ENCODE measurements at regions not wholly inside any gene's neighbourhood (a gene's known extent, or its start where the extent isn't known, plus 50 kb on each side); places are given as distances from the start of the nearest gene placed in this dataset.
"Not testable (repeated sequence)": the region's sequence is repeated elsewhere in the genome, so short reads cannot be mapped to it uniquely, and the experiment has no call there.

- not testable (repeated sequence) for TF ChIP-seq POLR2AphosphoS5 (IDR thresholded peaks at IDR 0.05); POLR2A (IDR thresholded peaks at IDR 0.05); EP300 (IDR thresholded peaks at IDR 0.05; ENCODE audit: low read depth)
- TF ChIP-seq, protein P1, sequence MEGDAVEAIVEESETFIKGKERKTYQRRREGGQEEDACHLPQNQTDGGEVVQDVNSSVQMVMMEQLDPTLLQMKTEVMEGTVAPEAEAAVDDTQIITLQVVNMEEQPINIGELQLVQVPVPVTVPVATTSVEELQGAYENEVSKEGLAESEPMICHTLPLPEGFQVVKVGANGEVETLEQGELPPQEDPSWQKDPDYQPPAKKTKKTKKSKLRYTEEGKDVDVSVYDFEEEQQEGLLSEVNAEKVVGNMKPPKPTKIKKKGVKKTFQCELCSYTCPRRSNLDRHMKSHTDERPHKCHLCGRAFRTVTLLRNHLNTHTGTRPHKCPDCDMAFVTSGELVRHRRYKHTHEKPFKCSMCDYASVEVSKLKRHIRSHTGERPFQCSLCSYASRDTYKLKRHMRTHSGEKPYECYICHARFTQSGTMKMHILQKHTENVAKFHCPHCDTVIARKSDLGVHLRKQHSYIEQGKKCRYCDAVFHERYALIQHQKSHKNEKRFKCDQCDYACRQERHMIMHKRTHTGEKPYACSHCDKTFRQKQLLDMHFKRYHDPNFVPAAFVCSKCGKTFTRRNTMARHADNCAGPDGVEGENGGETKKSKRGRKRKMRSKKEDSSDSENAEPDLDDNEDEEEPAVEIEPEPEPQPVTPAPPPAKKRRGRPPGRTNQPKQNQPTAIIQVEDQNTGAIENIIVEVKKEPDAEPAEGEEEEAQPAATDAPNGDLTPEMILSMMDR (IDR thresholded peaks at IDR 0.05) = not testable (repeated sequence)
Observed at GRCh38 chr4:77279114-77279513, 122.1 kb downstream of the CCNG2 start.
